IMR-90 (cell line): ENCODE measurements at regions not wholly inside any gene's neighbourhood (a gene's known extent, or its start where the extent isn't known, plus 50 kb on each side); places are given as distances from the start of the nearest gene placed in this dataset.

ENCODE experiments used
- ATAC-seq: fragments of 200-7000 bp; cut with Tn5 transposase; 2 replicates; pipeline ENCODE4 v1.9.1; 2020; ENCODE audit warnings: low read depth, mild to moderate bottlenecking, moderate library complexity
- BruUV-seq: library from RNA; stranded (reverse); fragments of 400-500 nt; replicated peaks from 2 replicates; lab custom pipeline; 2021; lab: Mats Ljungman, UMichigan
- CTCF ChIA-PET: fragments of 300-600 bp; formaldehyde crosslinking; extraction: SDS; loops from one replicate; lab custom pipeline; 2021; ENCODE audit warnings: antibody characterized with exemption; lab: Yijun Ruan, JAX
- POLR2A ChIA-PET: fragments of 300-600 bp; sonication (Branson Sonifier 250); formaldehyde crosslinking; loops from one replicate; lab custom pipeline; 2022; ENCODE audit warnings: antibody characterized with exemption; ENCODE audit not compliant: unreplicated experiment; lab: Charles Lee
- DNase-seq: peaks from one replicate; pipeline ENCODE4 v3.0.0; 2013
- H2AFZ ChIP-seq: replicated peaks from 2 replicates; pipeline ENCODE3; 2013; ENCODE audit warnings: low read length, mild to moderate bottlenecking; ENCODE audit not compliant: poor library complexity
- H2AK5ac ChIP-seq: 2 replicates; pipeline ENCODE4 v1.6.1; 2013; ENCODE audit warnings: low read depth, low read length, inconsistent platforms
- H2AK9ac ChIP-seq: replicated peaks from 2 replicates; pipeline ENCODE3; 2013; ENCODE audit warnings: mild to moderate bottlenecking, low read depth, low read length, moderate library complexity; ENCODE audit not compliant: poor library complexity
- H2BK120ac ChIP-seq: 2 replicates; pipeline ENCODE4 v1.6.1; 2013; ENCODE audit warnings: low read depth, low read length, inconsistent platforms
- H2BK15ac ChIP-seq: 3 replicates; pipeline ENCODE4 v1.6.1; 2013; ENCODE audit warnings: low read depth, low read length, inconsistent platforms
- H2BK20ac ChIP-seq: 2 replicates; pipeline ENCODE4 v1.6.1; 2013; ENCODE audit warnings: low read depth, mild to moderate bottlenecking, inconsistent platforms, low read length, moderate library complexity
- H2BK5ac ChIP-seq: 2 replicates; pipeline ENCODE4 v1.6.1; 2013; ENCODE audit warnings: mild to moderate bottlenecking, low read depth, low read length, inconsistent platforms; ENCODE audit not compliant: poor library complexity, severe bottlenecking
- H3K14ac ChIP-seq: replicated peaks from 2 replicates; pipeline ENCODE4 v1.6.1; 2013; ENCODE audit warnings: low read depth, low read length, inconsistent platforms
- H3K18ac ChIP-seq: 2 replicates; pipeline ENCODE4 v1.6.1; 2013; ENCODE audit warnings: low read depth, low read length, control low read depth
- H3K23ac ChIP-seq: 2 replicates; pipeline ENCODE4 v1.6.1; 2013; ENCODE audit warnings: low read depth, low read length, inconsistent platforms
- H3K27ac ChIP-seq: 2 replicates; pipeline ENCODE4 v1.5.1; 2013; ENCODE audit warnings: mild to moderate bottlenecking, control low read depth, low read length; ENCODE audit not compliant: insufficient read depth
- H3K27me3 ChIP-seq: 2 replicates; pipeline ENCODE4 v1.6.1; 2013; ENCODE audit warnings: low read length; ENCODE audit not compliant: control insufficient read depth, insufficient read depth
- H3K36me3 ChIP-seq: 2 replicates; pipeline ENCODE4 v1.6.1; 2013; ENCODE audit warnings: low read length, mixed read lengths; ENCODE audit not compliant: control insufficient read depth, insufficient read depth
- H3K4ac ChIP-seq: 2 replicates; pipeline ENCODE4 v1.6.1; 2013; ENCODE audit warnings: low read depth, low read length, inconsistent platforms
- H3K4me1 ChIP-seq: 2 replicates; pipeline ENCODE4 v1.6.1; 2013; ENCODE audit warnings: low read length, mixed read lengths; ENCODE audit not compliant: control insufficient read depth, insufficient read depth
- H3K4me2 ChIP-seq: 2 replicates; pipeline ENCODE4 v1.6.1; 2013; ENCODE audit warnings: low read depth, mild to moderate bottlenecking, control low read depth, low read length, moderate library complexity
- H3K4me3 ChIP-seq: 2 replicates; pipeline ENCODE4 v1.5.1; 2013; ENCODE audit warnings: low read depth, mild to moderate bottlenecking, control low read depth, low read length, moderate library complexity; ENCODE audit not compliant: insufficient read depth
- H3K56ac ChIP-seq: 2 replicates; pipeline ENCODE4 v1.6.1; 2013; ENCODE audit warnings: low read length, inconsistent platforms; ENCODE audit not compliant: insufficient read depth; ENCODE audit errors: extremely low read depth
- H3K79me1 ChIP-seq, 2 experiments: 2 replicates each; pipeline ENCODE4 v1.6.1; 2013; ENCODE audit warnings: low read length in 2 of 2, inconsistent platforms in 1 of 2, low read depth in 1 of 2
- H3K9ac ChIP-seq: 2 replicates; pipeline ENCODE4 v1.6.1; 2013; ENCODE audit warnings: low read depth, low read length, control low read depth
- H3K9me1 ChIP-seq: 2 replicates; pipeline ENCODE4 v1.6.1; 2013; ENCODE audit warnings: low read length, inconsistent platforms; ENCODE audit not compliant: insufficient read depth
- H3K9me3 ChIP-seq: 2 replicates; pipeline ENCODE4 v1.6.1; 2013; ENCODE audit warnings: low read length; ENCODE audit not compliant: control insufficient read depth, insufficient read depth
- H4K20me1 ChIP-seq: 2 replicates; pipeline ENCODE4 v1.6.1; 2013; ENCODE audit warnings: low read length, inconsistent platforms; ENCODE audit not compliant: insufficient read depth
- H4K5ac ChIP-seq: 2 replicates; pipeline ENCODE4 v1.6.1; 2013; ENCODE audit warnings: mild to moderate bottlenecking, low read depth, low read length, control low read depth
- H4K8ac ChIP-seq, 2 experiments: 2 replicates each; pipeline ENCODE4 v1.6.1; 2013; ENCODE audit warnings: low read depth in 2 of 2, low read length in 2 of 2, control low read depth in 1 of 2, inconsistent platforms in 1 of 2
- H4K91ac ChIP-seq: 2 replicates; pipeline ENCODE4 v1.6.1; 2013; ENCODE audit warnings: low read depth, low read length, inconsistent platforms; ENCODE audit not compliant: insufficient read depth
- BHLHE40 ChIP-seq: fragments of 150-350 bp; IDR thresholded peaks from 2 replicates; pipeline ENCODE4 v1.6.1; 2016; ENCODE audit warnings: mild to moderate bottlenecking, low read depth, low read length
- CEBPB ChIP-seq: IDR thresholded peaks from 2 replicates; pipeline ENCODE4 v1.6.1; 2012; ENCODE audit warnings: low read depth, low read length, improper control_type of control experiment
- CHD1 ChIP-seq: IDR thresholded peaks from 2 replicates; pipeline ENCODE4 v1.6.1; 2012; ENCODE audit warnings: low read depth, low read length, improper control_type of control experiment
- CTCF ChIP-seq: conservative IDR thresholded peaks from 2 replicates; pipeline ENCODE4 v1.5.1; 2012; ENCODE audit warnings: mild to moderate bottlenecking, low read depth, low read length, improper control_type of control experiment
- ELK1 ChIP-seq: fragments of 150-350 bp; IDR thresholded peaks from 2 replicates; pipeline ENCODE4 v1.6.1; 2016; ENCODE audit warnings: low read depth, mild to moderate bottlenecking, low read length, moderate library complexity, borderline replicate concordance
- FOS ChIP-seq: fragments of 150-350 bp; IDR thresholded peaks from 2 replicates; pipeline ENCODE4 v1.6.1; 2016; ENCODE audit warnings: low read depth, low read length
- MAFK ChIP-seq: IDR thresholded peaks from 2 replicates; pipeline ENCODE4 v1.6.1; 2012; ENCODE audit warnings: low read depth, low read length, improper control_type of control experiment
- MAZ ChIP-seq: IDR thresholded peaks from 2 replicates; pipeline ENCODE4 v1.6.1; 2012; ENCODE audit warnings: low read depth, mild to moderate bottlenecking, low read length, improper control_type of control experiment, moderate library complexity, borderline replicate concordance
- MXI1 ChIP-seq: IDR thresholded peaks from 2 replicates; pipeline ENCODE4 v1.6.1; 2012; ENCODE audit warnings: low read depth, mild to moderate bottlenecking, low read length, moderate library complexity, borderline replicate concordance
- NFE2L2 ChIP-seq: fragments of 150-350 bp; IDR thresholded peaks from 2 replicates; pipeline ENCODE4 v1.6.1; 2016; ENCODE audit warnings: low read depth, mild to moderate bottlenecking, low read length
- POLR2A ChIP-seq: IDR thresholded peaks from 2 replicates; pipeline ENCODE4 v1.6.1; 2012; ENCODE audit warnings: mild to moderate bottlenecking, low read depth, low read length
- RAD21 ChIP-seq: IDR thresholded peaks from 2 replicates; pipeline ENCODE4 v1.6.1; 2012; ENCODE audit warnings: low read length, improper control_type of control experiment
- RCOR1 ChIP-seq: IDR thresholded peaks from 2 replicates; pipeline ENCODE4 v1.6.1; 2012; ENCODE audit warnings: mild to moderate bottlenecking, low read length, improper control_type of control experiment; ENCODE audit not compliant: insufficient replicate concordance
- RFX5 ChIP-seq: IDR thresholded peaks from 2 replicates; pipeline ENCODE4 v1.8.0; 2012; ENCODE audit warnings: low read depth, mild to moderate bottlenecking, low read length, moderate library complexity
- SMC3 ChIP-seq: fragments of 150-350 bp; IDR thresholded peaks from 2 replicates; pipeline ENCODE4 v1.6.1; 2016; ENCODE audit warnings: low read depth, mild to moderate bottlenecking, antibody characterized with exemption, low read length, moderate library complexity
- USF2 ChIP-seq: fragments of 150-350 bp; IDR thresholded peaks from 2 replicates; pipeline ENCODE4 v1.6.1; 2017; ENCODE audit warnings: mild to moderate bottlenecking, antibody characterized with exemption, low read length, low read depth
- WGBS, 2 experiments: methylation state at CpG; one replicate each; pipeline versions ENCODE4 v1.1.5 to v1.1.7; 2013; ENCODE audit warnings: missing lambda C conversion rate in 2 of 2; ENCODE audit not compliant: insufficient read length in 1 of 2; ENCODE audit errors: extremely low coverage in 2 of 2; 5-methylcytosine and 5-hydroxymethylcytosine counted together
- dilution Hi-C: fragments of 300-500 bp; cut with HindIII; formaldehyde crosslinking; loops from one replicate; pipeline ENCODE4 v1.14.3; 2018; ENCODE audit warnings: low sequenced_read_pairs; ENCODE audit not compliant: unreplicated experiment
- in situ Hi-C: fragments of 300-500 bp; cut with MboI; formaldehyde crosslinking; loops from 3 replicates; pipeline ENCODE4 v1.14.3; 2019; ENCODE audit warnings: low sequenced_read_pairs, inconsistent platforms, mixed read lengths
- intact Hi-C: fragments of 100-400 bp; cut with micrococcal nuclease; formaldehyde crosslinking; loops from 2 replicates; pipeline ENCODE4 v1.10.0; 2022

GRCh38 chr10:129381741-129382140 is 85.3 kb upstream of the MGMT start:
- no CpG with 5 or more reads among the region's 4 CpGs for WGBS, 2 experiments
- DNase-seq (no peak), ATAC-seq (no peak)
- Histone ChIP-seq H4K20me1 (no peaks in the 10 kb centered on the region), H3K4me1 (no peaks in the 10 kb centered on the region), H3K27ac (no peak overlapping the region), H3K9me3 (peaks cover 6% of the 10 kb centered on the region), H3K9me1 (no peaks in the 10 kb centered on the region), H2AFZ (no peak overlapping the region), H3K56ac (no peak overlapping the region), H2AK9ac (no peak overlapping the region), H2BK15ac (no peak overlapping the region), H4K8ac (no peak overlapping the region), H2BK5ac (no peak overlapping the region), H4K91ac (no peak overlapping the region), H4K5ac (no peak overlapping the region), H2BK20ac (no peak overlapping the region), H3K36me3 (no peaks in the 10 kb centered on the region), H2AK5ac (no peak overlapping the region), H3K9ac (no peak overlapping the region), H2BK120ac (no peak overlapping the region), H3K23ac (no peak overlapping the region), H3K4me2 (no peak overlapping the region), H3K14ac (no peak overlapping the region), H3K4me3 (no peak overlapping the region), H3K27me3 (no peaks in the 10 kb centered on the region), H3K18ac (no peak overlapping the region), H3K4ac (no peak overlapping the region), H3K79me1 (no peaks in the 10 kb centered on the region)
- TF ChIP-seq MXI1, result no peak
- TF ChIP-seq RFX5, result no peak
- no peak for TF ChIP-seq MAFK
- TF ChIP-seq CTCF, result no peak
- no peak for TF ChIP-seq FOS
- TF ChIP-seq CHD1, result no peak
- no peak for TF ChIP-seq MAZ
- no peak for TF ChIP-seq POLR2A
- no peak for TF ChIP-seq BHLHE40
- no peak for TF ChIP-seq SMC3
- TF ChIP-seq RCOR1, result no peak
- no peak for TF ChIP-seq NFE2L2
- no peak for TF ChIP-seq USF2
- no peak for TF ChIP-seq ELK1
- no peak for TF ChIP-seq CEBPB
- no peak for TF ChIP-seq RAD21
- ChIA-PET CTCF (interaction anchor here (0.6 kb wide), 1 partner anchor 23 kb away, joined by 3 read pairs; no protein-coding TSS in a partner anchor), POLR2A (no interaction called here)
- intact Hi-C loops, result no loop called here
- in situ Hi-C loops, result no loop called here
- dilution Hi-C loops, result no loop called here
- BruUV-seq, result no TSS peak
